GM12878 (cell line): ENCODE measurements at regions not wholly inside any gene's neighbourhood (a gene's known extent, or its start where the extent isn't known, plus 50 kb on each side); places are given as distances from the start of the nearest gene placed in this dataset.

Experiments
- ATAC-seq: fragments of 200-7000 bp; cut with Tn5 transposase; 3 replicates; pipeline ENCODE4 v1.9.1; 2020; ENCODE audit warnings: mild to moderate bottlenecking, moderate library complexity
- BruUV-seq: library from RNA; stranded (reverse); fragments of 400-500 nt; replicated peaks from 2 replicates; lab custom pipeline; 2021; lab: Mats Ljungman, UMichigan
- CTCF ChIA-PET: fragments of 300-600 bp; sonication (Branson Sonifier 250); formaldehyde crosslinking; extraction: SDS; loops from one replicate; lab custom pipeline; 2021; ENCODE audit warnings: inconsistent platforms; lab: Yijun Ruan, JAX
- POLR2A ChIA-PET: fragments of 350-600 bp; formaldehyde crosslinking; extraction: SDS; loops from one replicate; lab custom pipeline; 2021; ENCODE audit warnings: inconsistent platforms; lab: Charles Lee
- RAD21 ChIA-PET: fragments of 300-600 bp; sonication (Branson Sonifier 250); formaldehyde crosslinking; loops from one replicate; lab custom pipeline; 2023; ENCODE audit warnings: antibody characterized with exemption; ENCODE audit not compliant: unreplicated experiment; lab: Charles Lee
- SMC1A ChIA-PET: fragments of 300-600 bp; sonication (Branson Sonifier 250); formaldehyde crosslinking; loops from one replicate; lab custom pipeline; 2023; ENCODE audit not compliant: unreplicated experiment, uncharacterized antibody; lab: Charles Lee
- DNase-seq: peaks from one replicate; pipeline ENCODE4 v3.0.0-alpha.2; 2011; ENCODE audit warnings: low read depth, low spot score
- FAIRE-seq: peaks from 3 replicates; lab custom pipeline; 2011; peaks lifted over from hg19 to GRCh38; lab: Jason Lieb, UNC
- H2AFZ ChIP-seq: 2 replicates; pipeline ENCODE4 v1.6.0; 2011; ENCODE audit warnings: low read depth, low read length, control low read depth; ENCODE audit not compliant: control insufficient read depth
- H3K27ac ChIP-seq: 2 replicates; pipeline ENCODE4 v1.5.1; 2011; ENCODE audit warnings: control low read depth; ENCODE audit not compliant: control insufficient read depth, insufficient read depth
- H3K27me3 ChIP-seq, 2 experiments: replicated peaks in 1 of 2; 2 replicates each; pipeline versions ENCODE4 v1.6.0 to v1.6.1; 2011; ENCODE audit warnings: low read length in 1 of 2; ENCODE audit not compliant: control insufficient read depth in 2 of 2, insufficient read depth in 2 of 2
- H3K36me3 ChIP-seq, 2 experiments: 2 replicates each; pipeline ENCODE4 v1.5.1; 2011; ENCODE audit warnings: low read length in 1 of 2; ENCODE audit not compliant: control insufficient read depth in 2 of 2, insufficient read depth in 2 of 2
- H3K4me1 ChIP-seq: 2 replicates; pipeline ENCODE4 v1.6.1; 2011; ENCODE audit warnings: mild to moderate bottlenecking, low read length, moderate library complexity, mixed read lengths; ENCODE audit not compliant: control insufficient read depth, insufficient read depth
- H3K4me2 ChIP-seq: 2 replicates; pipeline ENCODE4 v1.6.0; 2011; ENCODE audit warnings: control low read depth; ENCODE audit not compliant: control insufficient read depth, insufficient read depth
- H3K4me3 ChIP-seq: fragments of 200-600 bp; sonication (generic); 2 replicates; pipeline ENCODE4 v1.5.1; 2016
- H3K79me2 ChIP-seq: 2 replicates; pipeline ENCODE4 v1.6.0; 2011; ENCODE audit warnings: low read length; ENCODE audit not compliant: control insufficient read depth, insufficient read depth
- H3K9ac ChIP-seq: 2 replicates; pipeline ENCODE4 v1.8.0; 2011; ENCODE audit warnings: low read length, control low read depth, mixed read lengths; ENCODE audit not compliant: control insufficient read depth, insufficient read depth
- H3K9me3 ChIP-seq: replicated peaks from 3 replicates; pipeline ENCODE4 v1.5.1; 2011; ENCODE audit warnings: mild to moderate bottlenecking, low read length; ENCODE audit not compliant: control insufficient read depth, insufficient read depth
- H4K20me1 ChIP-seq: 2 replicates; pipeline ENCODE4 v1.6.0; 2011; ENCODE audit not compliant: control insufficient read depth, insufficient read depth
- BRCA1 ChIP-seq: IDR thresholded peaks from 2 replicates; pipeline ENCODE4 v1.6.1; 2011; ENCODE audit warnings: low read depth, low read length, improper control_type of control experiment
- CBX3 ChIP-seq: fragments of 200-600 bp; sonication (generic); IDR thresholded peaks from 2 replicates; pipeline ENCODE4 v1.6.1; 2016; ENCODE audit warnings: low read depth, borderline replicate concordance
- CEBPB ChIP-seq, 2 experiments: fragments of 150-350 bp in 1 of 2; IDR thresholded peaks; 2 replicates each; pipeline ENCODE4 v1.6.1; 2012 to 2014; ENCODE audit warnings: low read depth in 2 of 2, low read length in 2 of 2, borderline replicate concordance in 1 of 2, inconsistent platforms in 1 of 2
- ESRRA ChIP-seq: IDR thresholded peaks from 2 replicates; pipeline ENCODE4 v1.6.1; 2012; ENCODE audit warnings: mild to moderate bottlenecking, low read length, improper control_type of control experiment
- IKZF2 ChIP-seq, 2 experiments: fragments of 450-650 bp; IDR thresholded peaks; 2 replicates each; pipeline ENCODE4 v1.6.1; 2017; ENCODE audit warnings: mild to moderate bottlenecking in 2 of 2, moderate library complexity in 2 of 2
- PML ChIP-seq: IDR thresholded peaks from 2 replicates; pipeline ENCODE4 v1.6.1; 2012; ENCODE audit warnings: low read length, inconsistent platforms
- RELA ChIP-seq: fragments of 450-650 bp; IDR thresholded peaks from 2 replicates; pipeline ENCODE4 v1.8.0; 2014; ENCODE audit warnings: borderline replicate concordance; ENCODE audit not compliant: partially characterized antibody
- SIN3A ChIP-seq: IDR thresholded peaks from 2 replicates; pipeline ENCODE4 v1.6.1; 2012; ENCODE audit warnings: low read depth, low read length, improper control_type of control experiment
- SMAD5 ChIP-seq: IDR thresholded peaks from 2 replicates; pipeline ENCODE4 v1.6.1; 2016; ENCODE audit warnings: antibody characterized with exemption, low read depth
- WGBS: methylation state at CpG from one replicate; pipeline ENCODE4 v1.1.6; 2016; ENCODE audit warnings: low lambda C conversion rate; ENCODE audit not compliant: insufficient replicate concordance, insufficient coverage; ENCODE audit errors: missing lambda C conversion rate; 5-methylcytosine and 5-hydroxymethylcytosine counted together
- in situ Hi-C: fragments of 300-500 bp; cut with MboI; formaldehyde crosslinking; loops from 9 replicates; pipeline ENCODE4 v1.14.3; 2018; ENCODE audit warnings: mixed read lengths
- intact Hi-C: fragments of 100-400 bp; cut with micrococcal nuclease; formaldehyde crosslinking; loops from one replicate; pipeline ENCODE4 v1.14.2; 2022; ENCODE audit not compliant: unreplicated experiment
- TF ChIP-seq, protein P1 (sequence below): fragments of 450-650 bp; IDR thresholded peaks from 2 replicates; pipeline ENCODE4 v1.6.1; 2017; ENCODE audit warnings: mild to moderate bottlenecking, low read depth, inconsistent platforms; ENCODE audit not compliant: poor library complexity, severe bottlenecking
- TF ChIP-seq, protein P2 (sequence below): fragments of 450-650 bp; IDR thresholded peaks from 2 replicates; pipeline ENCODE4 v1.6.1; 2018; ENCODE audit warnings: mild to moderate bottlenecking, low read depth, moderate library complexity; ENCODE audit not compliant: partially characterized antibody
- TF ChIP-seq, protein P3 (sequence below): IDR thresholded peaks from 2 replicates; pipeline ENCODE4 v1.6.1; 2012; ENCODE audit warnings: improper control_type of control experiment, low read depth, low read length; ENCODE audit not compliant: insufficient replicate concordance
- TF ChIP-seq, protein P4 (sequence below): IDR thresholded peaks from 2 replicates; pipeline ENCODE4 v1.6.1; 2012; ENCODE audit warnings: low read depth, low read length, improper control_type of control experiment

DNA sequence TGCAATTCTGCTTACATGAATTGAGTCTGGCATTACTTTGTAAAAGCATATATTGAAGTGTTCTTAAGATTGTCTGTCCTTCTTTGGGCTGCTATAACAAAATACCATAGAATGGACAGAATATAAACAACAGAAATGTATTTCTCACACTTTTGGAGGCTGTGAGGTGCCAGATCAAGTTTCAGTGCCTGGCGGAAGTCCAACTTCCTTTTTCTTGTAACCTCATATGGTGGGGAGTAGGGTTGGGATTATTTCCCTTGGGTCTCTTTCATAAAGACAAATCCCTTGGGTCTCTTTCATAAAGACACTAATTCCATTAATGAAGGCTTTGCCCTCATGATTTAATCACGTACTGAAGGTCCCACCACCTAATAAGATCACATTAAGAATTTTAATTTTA is 199.3 kb upstream of the GRID2 start (continued):
- TF ChIP-seq, protein P1, sequence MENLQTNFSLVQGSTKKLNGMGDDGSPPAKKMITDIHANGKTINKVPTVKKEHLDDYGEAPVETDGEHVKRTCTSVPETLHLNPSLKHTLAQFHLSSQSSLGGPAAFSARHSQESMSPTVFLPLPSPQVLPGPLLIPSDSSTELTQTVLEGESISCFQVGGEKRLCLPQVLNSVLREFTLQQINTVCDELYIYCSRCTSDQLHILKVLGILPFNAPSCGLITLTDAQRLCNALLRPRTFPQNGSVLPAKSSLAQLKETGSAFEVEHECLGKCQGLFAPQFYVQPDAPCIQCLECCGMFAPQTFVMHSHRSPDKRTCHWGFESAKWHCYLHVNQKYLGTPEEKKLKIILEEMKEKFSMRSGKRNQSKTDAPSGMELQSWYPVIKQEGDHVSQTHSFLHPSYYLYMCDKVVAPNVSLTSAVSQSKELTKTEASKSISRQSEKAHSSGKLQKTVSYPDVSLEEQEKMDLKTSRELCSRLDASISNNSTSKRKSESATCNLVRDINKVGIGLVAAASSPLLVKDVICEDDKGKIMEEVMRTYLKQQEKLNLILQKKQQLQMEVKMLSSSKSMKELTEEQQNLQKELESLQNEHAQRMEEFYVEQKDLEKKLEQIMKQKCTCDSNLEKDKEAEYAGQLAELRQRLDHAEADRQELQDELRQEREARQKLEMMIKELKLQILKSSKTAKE, result no peak
- TF ChIP-seq, all 136 proteins: peak for 0

DNA sequence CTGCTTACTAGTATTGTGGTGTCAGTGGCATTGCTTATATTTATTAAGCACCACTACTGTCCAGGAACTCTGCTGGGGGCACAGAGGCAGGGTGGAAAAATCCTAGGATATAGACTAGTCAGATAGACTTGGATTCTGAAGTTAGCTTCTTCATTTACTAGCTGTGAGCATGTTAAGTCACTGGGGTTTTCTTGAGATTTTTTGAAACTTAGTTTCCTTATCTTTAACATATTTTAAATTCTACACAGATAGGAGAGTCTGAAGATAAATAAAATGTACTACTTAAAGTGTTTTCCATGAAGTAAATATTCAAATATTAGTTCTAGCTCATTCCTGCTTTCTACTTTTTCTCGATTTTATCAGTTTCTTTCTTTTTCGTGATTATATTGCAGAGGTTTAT is 196.9 kb upstream of the GRID2 start:
- DNase-seq, result no peak
- CTCF ChIA-PET, result no interaction called here
- no peak for ATAC-seq
- H3K9me3 ChIP-seq, result no peaks in the 10 kb centered on the region
- in situ Hi-C loops, result no loop called here
- intact Hi-C loops, result no loop called here
- H3K4me2 ChIP-seq, result no peak overlapping the region
- H3K4me1 ChIP-seq, result no peaks in the 10 kb centered on the region
- H3K36me3 ChIP-seq, result no peaks in the 10 kb centered on the region
- no peak overlapping the region for H3K9ac ChIP-seq
- no peak for FAIRE-seq
- WGBS, result 17% methylated on average over 2 of the region's 2 CpGs
- H2AFZ ChIP-seq, result no peak overlapping the region
- RAD21 ChIA-PET, result no interaction called here
- H3K4me3 ChIP-seq, result no peak overlapping the region
- H3K27me3 ChIP-seq, result no peaks in the 10 kb centered on the region
- SMC1A ChIA-PET, result no interaction called here
- H3K27ac ChIP-seq, result no peak overlapping the region
- H3K79me2 ChIP-seq, result no peaks in the 10 kb centered on the region
- POLR2A ChIA-PET, result no interaction called here
- BruUV-seq, result no TSS peak
- no peaks in the 10 kb centered on the region for H4K20me1 ChIP-seq
- no peak for TF ChIP-seq ESRRA
- TF ChIP-seq PML, result no peak
- TF ChIP-seq, protein P2, sequence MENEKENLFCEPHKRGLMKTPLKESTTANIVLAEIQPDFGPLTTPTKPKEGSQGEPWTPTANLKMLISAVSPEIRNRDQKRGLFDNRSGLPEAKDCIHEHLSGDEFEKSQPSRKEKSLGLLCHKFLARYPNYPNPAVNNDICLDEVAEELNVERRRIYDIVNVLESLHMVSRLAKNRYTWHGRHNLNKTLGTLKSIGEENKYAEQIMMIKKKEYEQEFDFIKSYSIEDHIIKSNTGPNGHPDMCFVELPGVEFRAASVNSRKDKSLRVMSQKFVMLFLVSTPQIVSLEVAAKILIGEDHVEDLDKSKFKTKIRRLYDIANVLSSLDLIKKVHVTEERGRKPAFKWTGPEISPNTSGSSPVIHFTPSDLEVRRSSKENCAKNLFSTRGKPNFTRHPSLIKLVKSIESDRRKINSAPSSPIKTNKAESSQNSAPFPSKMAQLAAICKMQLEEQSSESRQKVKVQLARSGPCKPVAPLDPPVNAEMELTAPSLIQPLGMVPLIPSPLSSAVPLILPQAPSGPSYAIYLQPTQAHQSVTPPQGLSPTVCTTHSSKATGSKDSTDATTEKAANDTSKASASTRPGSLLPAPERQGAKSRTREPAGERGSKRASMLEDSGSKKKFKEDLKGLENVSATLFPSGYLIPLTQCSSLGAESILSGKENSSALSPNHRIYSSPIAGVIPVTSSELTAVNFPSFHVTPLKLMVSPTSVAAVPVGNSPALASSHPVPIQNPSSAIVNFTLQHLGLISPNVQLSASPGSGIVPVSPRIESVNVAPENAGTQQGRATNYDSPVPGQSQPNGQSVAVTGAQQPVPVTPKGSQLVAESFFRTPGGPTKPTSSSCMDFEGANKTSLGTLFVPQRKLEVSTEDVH, result no peak
- TF ChIP-seq, protein P3, sequence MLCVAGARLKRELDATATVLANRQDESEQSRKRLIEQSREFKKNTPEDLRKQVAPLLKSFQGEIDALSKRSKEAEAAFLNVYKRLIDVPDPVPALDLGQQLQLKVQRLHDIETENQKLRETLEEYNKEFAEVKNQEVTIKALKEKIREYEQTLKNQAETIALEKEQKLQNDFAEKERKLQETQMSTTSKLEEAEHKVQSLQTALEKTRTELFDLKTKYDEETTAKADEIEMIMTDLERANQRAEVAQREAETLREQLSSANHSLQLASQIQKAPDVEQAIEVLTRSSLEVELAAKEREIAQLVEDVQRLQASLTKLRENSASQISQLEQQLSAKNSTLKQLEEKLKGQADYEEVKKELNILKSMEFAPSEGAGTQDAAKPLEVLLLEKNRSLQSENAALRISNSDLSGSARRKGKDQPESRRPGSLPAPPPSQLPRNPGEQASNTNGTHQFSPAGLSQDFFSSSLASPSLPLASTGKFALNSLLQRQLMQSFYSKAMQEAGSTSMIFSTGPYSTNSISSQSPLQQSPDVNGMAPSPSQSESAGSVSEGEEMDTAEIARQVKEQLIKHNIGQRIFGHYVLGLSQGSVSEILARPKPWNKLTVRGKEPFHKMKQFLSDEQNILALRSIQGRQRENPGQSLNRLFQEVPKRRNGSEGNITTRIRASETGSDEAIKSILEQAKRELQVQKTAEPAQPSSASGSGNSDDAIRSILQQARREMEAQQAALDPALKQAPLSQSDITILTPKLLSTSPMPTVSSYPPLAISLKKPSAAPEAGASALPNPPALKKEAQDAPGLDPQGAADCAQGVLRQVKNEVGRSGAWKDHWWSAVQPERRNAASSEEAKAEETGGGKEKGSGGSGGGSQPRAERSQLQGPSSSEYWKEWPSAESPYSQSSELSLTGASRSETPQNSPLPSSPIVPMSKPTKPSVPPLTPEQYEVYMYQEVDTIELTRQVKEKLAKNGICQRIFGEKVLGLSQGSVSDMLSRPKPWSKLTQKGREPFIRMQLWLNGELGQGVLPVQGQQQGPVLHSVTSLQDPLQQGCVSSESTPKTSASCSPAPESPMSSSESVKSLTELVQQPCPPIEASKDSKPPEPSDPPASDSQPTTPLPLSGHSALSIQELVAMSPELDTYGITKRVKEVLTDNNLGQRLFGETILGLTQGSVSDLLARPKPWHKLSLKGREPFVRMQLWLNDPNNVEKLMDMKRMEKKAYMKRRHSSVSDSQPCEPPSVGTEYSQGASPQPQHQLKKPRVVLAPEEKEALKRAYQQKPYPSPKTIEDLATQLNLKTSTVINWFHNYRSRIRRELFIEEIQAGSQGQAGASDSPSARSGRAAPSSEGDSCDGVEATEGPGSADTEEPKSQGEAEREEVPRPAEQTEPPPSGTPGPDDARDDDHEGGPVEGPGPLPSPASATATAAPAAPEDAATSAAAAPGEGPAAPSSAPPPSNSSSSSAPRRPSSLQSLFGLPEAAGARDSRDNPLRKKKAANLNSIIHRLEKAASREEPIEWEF, result no peak
- TF ChIP-seq SIN3A, result no peak
- no peak for TF ChIP-seq CBX3
- TF ChIP-seq, protein P4, sequence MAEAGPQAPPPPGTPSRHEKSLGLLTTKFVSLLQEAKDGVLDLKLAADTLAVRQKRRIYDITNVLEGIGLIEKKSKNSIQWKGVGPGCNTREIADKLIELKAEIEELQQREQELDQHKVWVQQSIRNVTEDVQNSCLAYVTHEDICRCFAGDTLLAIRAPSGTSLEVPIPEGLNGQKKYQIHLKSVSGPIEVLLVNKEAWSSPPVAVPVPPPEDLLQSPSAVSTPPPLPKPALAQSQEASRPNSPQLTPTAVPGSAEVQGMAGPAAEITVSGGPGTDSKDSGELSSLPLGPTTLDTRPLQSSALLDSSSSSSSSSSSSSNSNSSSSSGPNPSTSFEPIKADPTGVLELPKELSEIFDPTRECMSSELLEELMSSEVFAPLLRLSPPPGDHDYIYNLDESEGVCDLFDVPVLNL, result no peak
- TF ChIP-seq SMAD5, result no peak
- no peak for TF ChIP-seq IKZF2 (IDR thresholded peaks at IDR 0.05)
- no peak for TF ChIP-seq CEBPB (IDR thresholded peaks at IDR 0.05; ENCODE audit: borderline replicate concordance in 1 of 2, low read depth in 2 of 2, low read length in 2 of 2)
- TF ChIP-seq BRCA1, result no peak
- TF ChIP-seq RELA, result no peak
